DMS53 treated with DMSO at 0.1 percent for 48 hours (cell line): ENCODE measurements at regions not wholly inside any gene's neighbourhood (a gene's known extent, or its start where the extent isn't known, plus 50 kb on each side); places are given as distances from the start of the nearest gene placed in this dataset.

Experiments used
- DNase-seq: peaks from one replicate; lab custom pipeline; 2025; ENCODE audit not compliant: unreplicated experiment; lab: John Stamatoyannopoulos, UW

GRCh38 chr7:46557781-46558180 lies 636.7 kb upstream of the IGFBP3 start:
- no peak for DNase-seq

DNA sequence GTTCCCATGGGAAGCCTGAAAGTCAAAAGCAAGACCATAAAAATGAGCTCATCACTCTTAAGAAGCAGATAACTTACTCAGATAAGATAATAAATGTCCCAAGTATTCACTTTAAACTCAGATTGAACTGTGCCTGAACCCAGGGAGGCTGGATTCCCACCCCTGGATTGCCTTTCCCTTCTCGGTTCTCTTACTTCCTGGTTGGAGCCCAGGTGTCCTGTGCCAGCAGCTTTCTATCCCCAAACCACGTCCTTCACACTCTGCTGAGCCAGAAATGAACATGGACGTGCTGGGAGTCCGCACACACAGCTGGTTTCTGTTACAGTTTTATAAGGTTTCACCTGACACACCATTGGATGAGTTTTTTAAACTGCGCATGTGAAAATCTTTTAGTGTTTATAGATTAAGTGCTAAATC lies 636.2 kb upstream of the IGFBP3 start:
- no peak for DNase-seq

DNA sequence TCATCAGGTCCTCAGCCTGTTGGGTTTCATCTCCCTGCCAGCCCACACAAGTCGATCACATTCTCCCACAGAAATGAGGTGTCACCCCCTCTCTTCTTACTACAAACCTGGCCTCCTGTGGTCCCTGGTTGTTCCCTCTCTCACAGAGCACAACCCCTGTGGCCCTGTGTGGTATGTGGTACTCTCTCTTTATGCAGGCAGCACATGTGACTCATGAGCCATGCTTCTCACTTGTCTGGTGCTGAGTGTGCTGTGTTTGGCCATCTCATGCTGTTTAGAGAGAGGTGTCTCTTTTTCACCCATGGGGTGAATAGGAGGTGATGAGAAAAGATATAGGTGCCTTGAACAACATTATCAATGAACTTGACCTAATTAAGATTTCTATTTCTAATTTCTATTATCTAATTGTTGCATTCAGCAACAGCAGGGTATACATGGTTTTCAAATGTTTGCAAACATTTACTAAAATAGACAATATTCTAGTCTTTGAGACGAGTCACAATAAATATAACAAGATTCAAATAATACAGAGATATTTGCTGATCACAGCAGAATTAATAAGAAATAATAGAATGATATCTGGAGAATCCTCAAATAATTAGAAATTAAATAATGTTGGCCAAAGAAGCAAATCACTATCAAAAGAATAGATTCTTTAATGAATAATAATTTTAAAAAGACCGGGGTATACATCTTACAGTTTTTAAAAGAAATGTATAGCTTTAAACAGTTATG lies 633.8 kb upstream of the IGFBP3 start:
- DNase-seq, result no peak

DNA sequence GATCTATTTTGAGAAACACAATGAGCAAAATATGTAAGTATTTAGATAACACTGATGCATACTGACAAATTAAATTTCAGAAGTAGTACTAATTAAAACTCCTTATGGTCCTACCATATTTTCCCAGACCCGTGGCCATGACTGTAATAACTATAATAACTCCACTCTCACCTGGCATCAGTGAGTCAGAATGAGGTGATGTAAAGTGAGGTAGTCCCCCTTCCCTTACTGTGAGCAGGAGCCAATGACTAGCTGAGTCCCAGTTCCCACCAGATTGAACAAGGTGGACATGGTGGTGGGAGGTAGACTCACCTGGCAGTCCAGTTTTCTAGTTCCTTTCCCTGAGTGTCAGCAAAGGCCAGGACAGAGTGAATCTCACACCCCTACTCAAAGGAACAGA lies 630.5 kb upstream of the IGFBP3 start:
- DNase-seq, result no peak

- DNase-seq, result no peak
Measured at GRCh38 chr7:46550864-46551263, 629.8 kb upstream of the IGFBP3 start.

DNA sequence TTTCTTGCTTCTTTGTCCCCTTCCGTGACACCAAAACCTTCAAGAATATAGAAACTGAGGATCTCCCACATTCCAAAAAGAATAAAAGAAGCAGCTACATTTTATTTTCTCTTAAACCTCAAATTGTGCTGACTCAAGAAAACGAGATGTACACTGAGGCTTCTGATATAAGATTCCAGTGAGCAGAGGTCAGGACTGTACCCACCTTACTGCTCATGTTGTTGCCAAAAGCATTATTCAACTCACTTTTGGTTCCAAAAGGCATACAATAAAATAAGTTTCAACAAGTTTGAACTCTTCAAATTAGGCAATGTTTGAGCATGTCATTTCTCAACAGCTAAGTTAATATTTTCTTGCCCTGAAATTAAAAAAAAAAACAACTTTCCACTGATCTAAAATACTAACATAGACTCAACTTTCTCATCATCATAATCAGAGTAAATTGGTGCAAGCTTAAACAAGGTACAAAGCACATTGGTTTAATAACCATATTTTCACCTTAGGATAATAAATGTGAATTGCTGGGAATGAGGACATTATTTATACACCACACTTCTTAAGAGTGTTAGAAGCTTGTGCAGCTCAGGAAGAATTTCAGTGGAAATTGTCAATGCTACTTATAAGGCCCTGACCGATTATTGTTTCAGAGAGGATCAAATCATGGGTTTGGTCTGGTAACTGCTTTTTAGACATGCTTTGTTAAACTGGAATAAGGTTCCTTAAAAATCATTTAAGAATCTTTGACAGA lies 629.0 kb upstream of the IGFBP3 start:
- no peak for DNase-seq

DNA sequence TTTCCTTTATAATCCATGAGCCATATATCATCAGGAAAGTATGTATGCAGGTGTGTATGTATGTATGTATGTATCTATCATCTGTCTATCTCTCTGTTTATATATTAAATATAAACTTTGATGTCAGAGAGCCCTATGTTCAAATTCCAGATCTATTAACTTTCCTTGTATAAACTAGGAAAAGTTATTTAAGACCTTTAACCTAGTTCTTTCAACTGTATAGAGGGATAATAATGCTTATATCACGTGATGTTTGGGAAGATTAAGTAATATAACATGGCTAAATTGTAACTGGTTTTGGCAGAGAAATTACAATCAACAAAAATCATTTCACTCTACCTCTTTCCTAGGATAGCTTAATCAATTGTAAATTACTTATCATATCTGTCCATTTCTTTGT lies 628.3 kb upstream of the IGFBP3 start:
- DNase-seq, result no peak

GRCh38 chr7:46547044-46547443 lies 626.0 kb upstream of the IGFBP3 start:
- no peak for DNase-seq

DNA sequence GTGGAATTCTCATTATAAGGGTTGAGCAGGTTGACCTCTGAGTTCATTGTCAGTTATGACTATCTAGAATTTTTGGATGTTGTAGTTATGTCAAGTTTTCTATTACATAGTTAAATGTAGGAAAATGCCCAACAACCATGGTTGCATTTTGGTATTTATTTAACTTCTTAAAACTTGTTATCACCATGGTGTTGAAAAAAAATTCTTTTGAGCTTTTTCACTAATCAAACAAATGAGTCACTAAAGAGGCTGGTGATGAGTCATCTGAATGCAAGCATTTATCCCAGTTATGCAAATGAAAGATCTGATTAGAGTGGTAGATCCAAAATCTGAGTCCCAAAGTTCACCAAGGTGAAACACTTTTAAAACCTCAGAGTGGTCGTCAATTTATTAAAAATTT lies 624.7 kb upstream of the IGFBP3 start:
- DNase-seq, result peak; percentile 77

- DNase-seq, result peak; percentile 25
Measured at GRCh38 chr7:46544396-46545008, 623.4 kb upstream of the IGFBP3 start.

GRCh38 chr7:46542076-46542475 lies 621.0 kb upstream of the IGFBP3 start:
- DNase-seq, result no peak

DNA sequence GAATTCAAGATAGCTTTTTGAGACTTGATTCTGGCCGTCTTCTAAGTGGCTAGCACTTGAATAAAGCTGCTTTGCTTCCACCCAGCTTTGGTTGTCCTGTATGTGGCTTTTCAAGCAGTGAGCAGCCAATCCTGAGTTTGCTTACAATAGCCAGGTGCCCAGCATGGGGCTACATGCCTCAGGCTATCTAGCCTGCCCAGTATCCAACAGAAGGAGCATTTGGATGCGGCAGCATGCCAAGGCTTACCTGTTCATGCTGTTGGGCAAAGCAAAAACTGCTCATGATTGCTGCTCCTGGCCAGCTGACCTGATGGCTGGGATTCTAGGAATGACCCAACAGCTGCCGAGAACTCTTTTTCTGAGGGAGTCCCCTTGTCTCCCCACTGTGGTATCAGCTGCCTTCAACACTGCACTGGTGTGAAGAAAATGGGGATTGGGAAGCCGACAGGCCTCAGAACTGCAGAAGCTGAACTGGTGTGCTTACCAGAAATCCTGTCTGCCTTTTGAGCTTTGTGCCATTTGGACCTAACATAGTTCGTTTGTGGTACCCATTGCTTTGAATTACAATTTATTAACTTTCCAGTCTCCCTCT lies 618.9 kb upstream of the IGFBP3 start:
- no peak for DNase-seq

DNA sequence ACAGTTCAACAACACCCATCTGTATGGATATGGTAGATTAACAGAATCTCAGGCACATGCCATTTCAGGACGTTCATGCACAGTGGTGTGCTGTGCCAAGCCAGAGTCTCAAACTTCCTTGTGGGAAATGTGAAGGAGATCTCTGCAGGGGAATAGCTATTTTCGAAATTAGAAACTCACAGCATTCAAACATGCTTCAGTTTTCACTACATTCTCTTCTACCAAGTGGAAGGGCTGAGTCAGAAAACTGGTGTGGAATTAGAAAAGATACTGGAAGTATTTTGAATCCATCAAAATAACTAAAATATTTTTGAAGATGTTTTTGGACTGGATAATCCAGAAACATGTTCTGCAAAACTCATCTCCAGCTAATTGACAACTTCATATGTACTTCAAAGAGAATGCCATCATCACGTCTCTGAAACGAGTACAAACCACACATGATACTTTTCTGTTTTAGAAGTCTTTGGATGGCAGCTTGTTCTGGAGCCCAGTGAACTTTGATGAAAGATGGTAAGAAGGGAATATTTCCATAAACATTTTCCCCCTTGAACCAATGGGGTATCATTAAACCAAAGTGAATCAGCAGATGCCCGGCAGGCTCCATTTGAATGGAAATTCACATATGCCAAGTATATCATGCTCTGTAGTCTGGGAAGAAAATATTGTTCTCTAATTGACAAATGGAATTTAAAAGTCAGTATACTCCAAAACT lies 616.3 kb upstream of the IGFBP3 start:
- no peak for DNase-seq

DNA sequence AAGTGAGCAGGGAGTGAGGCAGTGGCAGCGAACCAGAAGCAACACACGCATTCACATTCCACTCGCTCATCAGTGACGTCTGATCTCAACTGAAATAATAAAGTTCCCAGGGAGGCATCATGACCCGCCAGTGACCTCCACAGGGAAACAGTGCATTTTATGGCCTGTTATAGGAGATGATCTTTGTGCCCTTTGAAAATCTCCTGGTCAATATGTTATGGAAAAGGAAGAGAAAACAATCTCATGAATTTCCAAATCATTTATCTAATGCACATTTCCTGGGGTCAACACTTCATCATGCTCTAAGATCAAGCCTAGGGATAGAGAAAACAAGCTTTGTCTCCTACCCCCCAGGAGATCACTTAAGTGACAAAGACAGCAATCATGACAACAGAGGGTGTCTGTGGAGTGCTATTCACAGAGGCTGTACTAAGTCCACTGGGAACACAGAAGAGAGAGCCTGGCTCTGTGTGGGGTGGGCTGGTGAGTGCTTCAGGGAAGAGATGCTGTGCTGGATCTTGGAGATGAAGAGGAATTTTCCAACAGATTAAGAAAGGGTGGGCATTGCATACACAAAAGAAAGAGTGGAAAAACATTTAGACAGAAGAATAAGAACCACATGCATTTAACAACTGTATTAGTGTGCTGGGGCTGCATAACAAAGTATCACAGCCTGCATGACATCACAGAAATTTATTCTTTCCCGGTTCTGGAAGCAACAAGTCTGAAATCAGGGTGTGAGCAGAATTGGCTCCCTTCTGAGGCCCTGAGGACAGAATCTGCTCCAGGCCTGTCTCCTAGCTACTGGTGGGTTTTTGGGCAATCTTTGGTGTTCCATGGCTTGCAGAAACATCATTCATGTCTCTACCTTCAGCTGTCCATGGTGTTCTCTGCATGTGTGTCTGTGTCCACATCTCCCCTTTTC lies 613.9 kb upstream of the IGFBP3 start:
- DNase-seq, result no peak

DNA sequence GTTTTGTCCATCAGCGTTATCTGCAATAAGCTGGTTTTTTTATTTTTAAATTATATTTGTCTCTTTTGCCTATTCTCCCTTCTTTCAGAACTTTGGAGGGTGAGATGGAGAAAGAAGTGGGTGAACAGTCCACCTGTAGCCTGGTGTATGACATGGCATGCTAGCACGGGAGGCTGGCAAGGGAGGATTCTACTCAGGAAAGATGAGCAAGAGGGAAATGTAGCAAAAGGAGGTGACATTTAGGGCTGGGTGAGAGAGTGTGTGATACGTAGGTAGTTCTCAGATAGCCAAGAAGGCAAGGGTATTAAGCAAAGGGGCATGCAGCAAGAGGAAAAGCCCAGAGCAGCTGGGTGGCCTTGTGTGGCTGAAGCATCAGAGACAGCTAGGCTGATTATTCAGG lies 612.9 kb upstream of the IGFBP3 start:
- no peak for DNase-seq

- DNase-seq, result no peak
Measured at GRCh38 chr7:46532571-46532970, 611.5 kb upstream of the IGFBP3 start.

GRCh38 chr7:46530081-46530750 lies 609.1 kb upstream of the IGFBP3 start:
- no peak for DNase-seq

DNA sequence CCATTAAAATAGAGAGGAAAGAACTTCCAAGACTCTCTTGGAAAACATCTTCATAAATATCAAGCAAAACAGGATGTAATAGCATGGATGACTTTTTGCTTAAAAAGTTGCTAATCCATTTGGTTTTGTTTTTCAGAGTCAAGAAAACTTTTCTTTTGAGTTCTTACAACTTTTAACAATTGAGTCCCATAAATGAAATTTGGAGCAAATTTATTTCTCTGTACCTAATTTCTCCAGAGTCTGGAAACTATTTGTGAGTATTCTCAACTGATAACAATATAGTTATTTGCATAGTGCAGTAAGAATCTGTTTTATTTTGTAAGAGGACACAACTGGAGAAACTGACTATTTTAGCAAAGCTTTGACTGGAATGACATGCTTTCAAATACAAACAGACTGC lies 606.3 kb upstream of the IGFBP3 start:
- DNase-seq, result no peak

- no peak for DNase-seq
Measured at GRCh38 chr7:46525876-46526275, 604.8 kb upstream of the IGFBP3 start.

- no peak for DNase-seq
Measured at GRCh38 chr7:46524350-46524749, 603.3 kb upstream of the IGFBP3 start.
